ENCODE measurements at regions not wholly inside any gene's neighbourhood (a gene's known extent, or its start where the extent isn't known, plus 50 kb on each side); places are given as distances from the start of the nearest gene placed in this dataset.

DNA sequence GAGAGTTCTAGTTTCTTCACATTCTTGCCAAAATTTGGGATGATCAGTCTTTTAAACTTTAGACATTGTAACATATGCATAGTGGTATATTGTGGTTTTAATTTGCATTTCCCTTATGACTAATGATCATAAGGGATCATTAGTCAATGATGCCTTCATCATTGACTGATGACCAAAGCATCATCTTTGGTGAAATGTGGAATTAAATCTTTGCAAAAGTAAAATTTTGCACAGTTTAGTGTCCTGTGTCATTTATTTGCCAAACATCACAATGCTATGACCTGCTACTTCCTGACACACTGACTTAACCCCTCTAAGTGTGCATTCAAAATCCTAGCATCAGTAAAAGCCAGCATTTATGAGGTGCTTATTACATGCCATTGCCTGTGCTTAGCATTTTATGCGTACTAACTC, 58.9 kb upstream of the SLC1A4 start (continued):
- TF ChIP-seq NR2C2 (CRISPR knock-in tag; IDR thresholded peaks at IDR 0.05) = no peak
- no peak for TF ChIP-seq CTCF (IDR thresholded peaks at IDR 0.05)
- TF ChIP-seq KAT7 (CRISPR knock-in tag; IDR thresholded peaks at IDR 0.05; ENCODE audit: borderline replicate concordance) = no peak
- no peak for TF ChIP-seq GABPB1 (CRISPR knock-in tag; IDR thresholded peaks at IDR 0.05)
- TF ChIP-seq IRF2 (CRISPR knock-in tag; IDR thresholded peaks at IDR 0.05; ENCODE audit: borderline replicate concordance, low read depth) = no peak
- TF ChIP-seq FOXP1 (CRISPR knock-in tag; IDR thresholded peaks at IDR 0.05; ENCODE audit: borderline replicate concordance) = no peak

DNA sequence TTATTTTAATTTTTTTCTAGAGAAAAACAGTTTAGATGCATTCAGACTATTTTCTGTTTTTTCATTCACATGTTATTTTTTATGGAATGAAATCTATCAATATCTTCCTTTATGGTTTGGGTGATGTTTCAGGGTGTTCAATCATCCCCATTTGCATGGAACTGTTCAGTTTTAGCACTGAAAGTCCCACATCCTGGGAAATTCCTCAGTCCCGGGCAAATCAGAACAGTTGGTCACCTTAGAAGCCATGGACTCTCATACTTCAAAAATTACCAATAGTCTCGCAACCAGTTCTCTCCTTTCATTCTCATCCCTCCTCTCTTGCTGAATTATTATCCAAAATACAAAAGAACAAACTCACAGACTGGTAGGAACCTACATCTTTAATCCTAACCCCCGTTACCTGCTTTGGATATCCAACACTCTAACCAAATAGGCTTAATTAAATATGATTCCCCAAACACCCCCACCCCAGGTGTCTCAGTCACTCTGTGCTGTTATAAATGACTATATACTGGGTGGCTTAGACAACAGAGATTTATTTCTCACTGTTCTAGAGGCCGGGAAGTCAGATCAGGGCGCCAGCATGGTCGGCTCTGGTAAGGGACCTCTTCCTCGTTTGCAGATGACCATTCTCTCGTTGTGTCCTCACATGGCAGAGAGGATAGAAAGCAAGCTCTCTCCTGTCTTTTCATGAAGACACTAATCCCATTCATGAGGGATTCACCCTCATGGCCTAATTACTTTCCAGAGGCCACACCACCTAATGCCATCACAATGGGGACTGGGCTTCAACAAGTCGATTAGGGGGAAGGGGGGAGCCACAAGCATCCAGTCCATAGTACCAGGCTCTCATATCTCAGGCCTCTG, 57.7 kb upstream of the SLC1A4 start:
- peaks cover 28% of the 10 kb centered on the region for H3K9me3 Mint-ChIP-seq
- peaks cover 18% of the 10 kb centered on the region for H3K27me3 Mint-ChIP-seq (ENCODE audit: low read depth)
- ATAC-seq (no peak), DNase-seq (ENCODE audit: low spot score) (no peak)
- no peak overlapping the region for H3K27ac Mint-ChIP-seq
- H3K4me3 Mint-ChIP-seq = no peak overlapping the region
- POLR2A ChIA-PET = no interaction called here
- H3K4me1 Mint-ChIP-seq = no peaks in the 10 kb centered on the region
- peaks cover 20% of the 10 kb centered on the region for H3K36me3 Mint-ChIP-seq
- no peak for TF ChIP-seq ATF3 (CRISPR knock-in tag; conservative IDR thresholded peaks at IDR 0.05)
- TF ChIP-seq, protein P1, sequence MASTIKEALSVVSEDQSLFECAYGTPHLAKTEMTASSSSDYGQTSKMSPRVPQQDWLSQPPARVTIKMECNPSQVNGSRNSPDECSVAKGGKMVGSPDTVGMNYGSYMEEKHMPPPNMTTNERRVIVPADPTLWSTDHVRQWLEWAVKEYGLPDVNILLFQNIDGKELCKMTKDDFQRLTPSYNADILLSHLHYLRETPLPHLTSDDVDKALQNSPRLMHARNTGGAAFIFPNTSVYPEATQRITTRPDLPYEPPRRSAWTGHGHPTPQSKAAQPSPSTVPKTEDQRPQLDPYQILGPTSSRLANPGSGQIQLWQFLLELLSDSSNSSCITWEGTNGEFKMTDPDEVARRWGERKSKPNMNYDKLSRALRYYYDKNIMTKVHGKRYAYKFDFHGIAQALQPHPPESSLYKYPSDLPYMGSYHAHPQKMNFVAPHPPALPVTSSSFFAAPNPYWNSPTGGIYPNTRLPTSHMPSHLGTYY (CRISPR knock-in tag; IDR thresholded peaks at IDR 0.05) = no peak
- TF ChIP-seq, protein P2, sequence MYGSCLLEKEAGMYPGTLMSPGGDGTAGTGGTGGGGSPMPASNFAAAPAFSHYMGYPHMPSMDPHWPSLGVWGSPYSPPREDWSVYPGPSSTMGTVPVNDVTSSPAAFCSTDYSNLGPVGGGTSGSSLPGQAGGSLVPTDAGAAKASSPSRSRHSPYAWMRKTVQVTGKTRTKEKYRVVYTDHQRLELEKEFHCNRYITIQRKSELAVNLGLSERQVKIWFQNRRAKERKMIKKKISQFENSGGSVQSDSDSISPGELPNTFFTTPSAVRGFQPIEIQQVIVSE (CRISPR knock-in tag; IDR thresholded peaks at IDR 0.05; ENCODE audit: borderline replicate concordance) = no peak
- TF ChIP-seq ZBTB21 (CRISPR knock-in tag; IDR thresholded peaks at IDR 0.05; ENCODE audit: borderline replicate concordance) = no peak
- TF ChIP-seq ZNF396 (CRISPR knock-in tag; IDR thresholded peaks at IDR 0.05; ENCODE audit: borderline replicate concordance) = no peak
- TF ChIP-seq FOXP1 (CRISPR knock-in tag; IDR thresholded peaks at IDR 0.05; ENCODE audit: borderline replicate concordance) = no peak
- no peak for TF ChIP-seq EMX1 (CRISPR knock-in tag; IDR thresholded peaks at IDR 0.05)
- TF ChIP-seq STAT6 (CRISPR knock-in tag; conservative IDR thresholded peaks at IDR 0.05; ENCODE audit: low read depth) = no peak
- no peak for TF ChIP-seq ELF4 (CRISPR knock-in tag; IDR thresholded peaks at IDR 0.05; ENCODE audit: low read depth)
- TF ChIP-seq FOXJ3 (CRISPR knock-in tag; IDR thresholded peaks at IDR 0.05; ENCODE audit: borderline replicate concordance) = no peak
- no peak for TF ChIP-seq ZNF532 (CRISPR knock-in tag; IDR thresholded peaks at IDR 0.05; ENCODE audit: borderline replicate concordance)
- CTCF ChIA-PET = interaction anchor here (1.7 kb wide), 1 partner anchor 9 kb away, joined by 4 read pairs; no protein-coding TSS in a partner anchor

All from WTC11 (cell line).